ENCODE measurements at regions not wholly inside any gene's neighbourhood (a gene's known extent, or its start where the extent isn't known, plus 50 kb on each side); places are given as distances from the start of the nearest gene placed in this dataset.

DNA sequence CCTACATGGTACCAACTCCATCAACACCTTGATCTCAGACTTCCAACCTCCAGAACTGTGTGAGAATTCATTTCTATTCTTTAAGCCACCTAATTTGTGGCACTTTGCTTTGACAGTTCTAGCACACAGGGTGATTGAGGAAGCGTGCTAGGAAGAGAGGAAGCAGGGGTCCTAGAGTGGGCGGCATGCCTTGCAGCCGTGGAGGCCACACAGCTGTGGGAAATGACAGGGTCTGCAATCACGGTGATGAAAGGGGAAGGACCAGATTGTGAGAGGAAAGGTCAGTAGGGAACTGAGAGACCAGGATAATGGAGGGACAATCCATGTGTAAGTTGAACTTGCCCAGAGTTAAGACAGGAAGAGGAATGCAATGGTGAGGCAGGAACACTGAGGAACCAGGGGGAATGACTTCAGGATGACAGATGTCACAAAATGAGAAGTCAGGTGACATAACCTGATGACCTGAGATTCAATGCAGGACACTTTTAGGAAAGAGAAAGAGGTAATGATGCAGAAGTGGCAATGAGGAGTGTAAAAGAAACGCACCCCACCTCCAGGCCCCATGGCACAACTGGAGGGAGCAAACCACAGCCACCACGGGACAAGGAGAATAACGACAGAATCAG lies 87.3 kb upstream of the PIK3CG start:
- TF ChIP-seq, protein P1, sequence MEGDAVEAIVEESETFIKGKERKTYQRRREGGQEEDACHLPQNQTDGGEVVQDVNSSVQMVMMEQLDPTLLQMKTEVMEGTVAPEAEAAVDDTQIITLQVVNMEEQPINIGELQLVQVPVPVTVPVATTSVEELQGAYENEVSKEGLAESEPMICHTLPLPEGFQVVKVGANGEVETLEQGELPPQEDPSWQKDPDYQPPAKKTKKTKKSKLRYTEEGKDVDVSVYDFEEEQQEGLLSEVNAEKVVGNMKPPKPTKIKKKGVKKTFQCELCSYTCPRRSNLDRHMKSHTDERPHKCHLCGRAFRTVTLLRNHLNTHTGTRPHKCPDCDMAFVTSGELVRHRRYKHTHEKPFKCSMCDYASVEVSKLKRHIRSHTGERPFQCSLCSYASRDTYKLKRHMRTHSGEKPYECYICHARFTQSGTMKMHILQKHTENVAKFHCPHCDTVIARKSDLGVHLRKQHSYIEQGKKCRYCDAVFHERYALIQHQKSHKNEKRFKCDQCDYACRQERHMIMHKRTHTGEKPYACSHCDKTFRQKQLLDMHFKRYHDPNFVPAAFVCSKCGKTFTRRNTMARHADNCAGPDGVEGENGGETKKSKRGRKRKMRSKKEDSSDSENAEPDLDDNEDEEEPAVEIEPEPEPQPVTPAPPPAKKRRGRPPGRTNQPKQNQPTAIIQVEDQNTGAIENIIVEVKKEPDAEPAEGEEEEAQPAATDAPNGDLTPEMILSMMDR (IDR thresholded peaks at IDR 0.05): no peak
- no peak for TF ChIP-seq POLR2A (IDR thresholded peaks at IDR 0.05)
